H1 (cell line): ENCODE measurements at regions not wholly inside any gene's neighbourhood (a gene's known extent, or its start where the extent isn't known, plus 50 kb on each side); places are given as distances from the start of the nearest gene placed in this dataset.

Experiments used
- CTCF ChIA-PET: fragments of 300-600 bp; sonication (Branson Sonifier 250); formaldehyde crosslinking; loops from one replicate; lab custom pipeline; 2021; ENCODE audit not compliant: partially characterized antibody; lab: Charles Lee
- POLR2A ChIA-PET: fragments of 300-600 bp; sonication (Branson Sonifier 250); formaldehyde crosslinking; loops from one replicate; lab custom pipeline; 2021; ENCODE audit warnings: inconsistent platforms; ENCODE audit not compliant: partially characterized antibody; lab: Charles Lee
- DNase-seq, 2 experiments: peaks; one replicate each; pipeline versions ENCODE4 v3.0.0 to v3.0.0-alpha.2; 2010 to 2022; ENCODE audit warnings: low spot score in 2 of 2, low read depth in 1 of 2, mixed read lengths in 1 of 2
- FAIRE-seq: peaks from 2 replicates; lab custom pipeline; 2011; peaks lifted over from hg19 to GRCh38; lab: Jason Lieb, UNC
- H2AFZ ChIP-seq: 2 replicates; pipeline ENCODE4 v1.8.1; 2012; ENCODE audit warnings: low read length, inconsistent platforms
- H2AK5ac ChIP-seq: 2 replicates; pipeline ENCODE4 v1.6.1; 2013; ENCODE audit warnings: low read depth, low read length
- H2BK120ac ChIP-seq: replicated peaks from 2 replicates; pipeline ENCODE3; 2013; ENCODE audit warnings: low read depth, low read length, inconsistent platforms
- H2BK12ac ChIP-seq: 2 replicates; pipeline ENCODE4 v1.6.1; 2013; ENCODE audit warnings: low read depth, low read length
- H2BK15ac ChIP-seq: 2 replicates; pipeline ENCODE4 v1.6.1; 2013; ENCODE audit warnings: low read length
- H2BK20ac ChIP-seq: 2 replicates; pipeline ENCODE4 v1.6.1; 2013; ENCODE audit warnings: low read length
- H2BK5ac ChIP-seq: 2 replicates; pipeline ENCODE4 v1.6.1; 2013; ENCODE audit warnings: low read depth, low read length
- H3K14ac ChIP-seq: 2 replicates; pipeline ENCODE4 v1.6.1; 2013; ENCODE audit warnings: inconsistent platforms; ENCODE audit not compliant: insufficient read length
- H3K18ac ChIP-seq: 2 replicates; pipeline ENCODE4 v1.6.1; 2013; ENCODE audit warnings: low read length; ENCODE audit errors: extremely low read depth
- H3K23ac ChIP-seq: 2 replicates; pipeline ENCODE4 v1.6.1; 2013; ENCODE audit warnings: inconsistent platforms; ENCODE audit not compliant: insufficient read length
- H3K23me2 ChIP-seq: 2 replicates; pipeline ENCODE4 v1.6.1; 2013; ENCODE audit warnings: low read depth, low read length
- H3K27ac ChIP-seq: 2 replicates; pipeline ENCODE4 v1.6.1; 2011; ENCODE audit warnings: low read depth, low read length, inconsistent platforms
- H3K27me3 ChIP-seq, 4 experiments: replicated peaks in 1 of 4; 1 replicate in 1 of 4; 2 replicates in 3 of 4; pipeline versions ENCODE4 v1.6.1 to v1.8.1; 2011 to 2013; ENCODE audit warnings: low read length in 3 of 4, mild to moderate bottlenecking in 3 of 4, inconsistent platforms in 2 of 4, mixed read lengths in 2 of 4, moderate library complexity in 1 of 4; ENCODE audit not compliant: control insufficient read depth in 3 of 4, insufficient read depth in 3 of 4; ENCODE audit errors: extremely low read depth in 1 of 4
- H3K36me3 ChIP-seq, 4 experiments: 2 replicates each; pipeline versions ENCODE4 v1.6.1 to v1.8.1; 2011 to 2013; ENCODE audit warnings: mild to moderate bottlenecking in 4 of 4, low read length in 3 of 4, moderate library complexity in 2 of 4, control low read depth in 1 of 4, inconsistent platforms in 1 of 4; ENCODE audit not compliant: insufficient read depth in 4 of 4, control insufficient read depth in 2 of 4
- H3K4ac ChIP-seq: replicated peaks from 2 replicates; pipeline ENCODE3; 2013; ENCODE audit warnings: low read length, low read depth, mixed read lengths, inconsistent platforms; ENCODE audit not compliant: insufficient read length
- H3K4me1 ChIP-seq, 4 experiments: replicated peaks in 1 of 4; 1 replicate in 1 of 4; 2 replicates in 3 of 4; pipeline versions ENCODE4 v1.6.1 to v1.8.1; 2011 to 2013; ENCODE audit warnings: low read length in 3 of 4, inconsistent platforms in 2 of 4, mixed read lengths in 1 of 4; ENCODE audit not compliant: insufficient read depth in 4 of 4, control insufficient read depth in 3 of 4
- H3K4me2 ChIP-seq, 2 experiments: 2 replicates each; pipeline versions ENCODE4 v1.6.1 to v1.8.1; 2011 to 2013; ENCODE audit warnings: low read depth in 2 of 2, low read length in 2 of 2, control low read depth in 1 of 2, inconsistent platforms in 1 of 2, mild to moderate bottlenecking in 1 of 2; ENCODE audit not compliant: insufficient read depth in 1 of 2
- H3K4me3 ChIP-seq, 4 experiments: fragments of 200-600, 300-600 bp in 1 of 4; sonication (generic), shearing (Covaris generic), sonication (Bioruptor Twin) in 1 of 4; 2 replicates each; pipeline versions ENCODE4 v1.5.1 to v1.8.1; 2011 to 2016; ENCODE audit warnings: low read length in 4 of 4, low read depth in 3 of 4, control low read depth in 2 of 4, inconsistent platforms in 2 of 4, mild to moderate bottlenecking in 2 of 4, mixed read lengths in 1 of 4, moderate library complexity in 1 of 4; ENCODE audit not compliant: insufficient read depth in 2 of 4; ENCODE audit errors: extremely low read depth in 1 of 4
- H3K56ac ChIP-seq: replicated peaks from 2 replicates; pipeline ENCODE3; 2013; ENCODE audit warnings: low read depth, mild to moderate bottlenecking, mixed read lengths, low read length, inconsistent platforms; ENCODE audit not compliant: insufficient read length
- H3K79me1 ChIP-seq: 2 replicates; pipeline ENCODE4 v1.6.1; 2013; ENCODE audit warnings: low read depth, low read length, control low read depth
- H3K79me2 ChIP-seq, 2 experiments: 2 replicates each; pipeline versions ENCODE4 v1.6.1 to v1.8.1; 2012 to 2013; ENCODE audit warnings: low read length in 2 of 2, mild to moderate bottlenecking in 2 of 2, inconsistent platforms in 1 of 2; ENCODE audit not compliant: insufficient read depth in 2 of 2, control insufficient read depth in 1 of 2
- H3K9ac ChIP-seq, 4 experiments: replicated peaks in 1 of 4; 1 replicate in 1 of 4; 2 replicates in 3 of 4; pipeline versions ENCODE4 v1.6.1 to v1.8.1; 2011 to 2013; ENCODE audit warnings: low read depth in 3 of 4, low read length in 3 of 4, control low read depth in 2 of 4, mild to moderate bottlenecking in 2 of 4, moderate library complexity in 2 of 4, inconsistent platforms in 1 of 4; ENCODE audit errors: extremely low read depth in 1 of 4
- H3K9me3 ChIP-seq, 2 experiments: 2 replicates each; pipeline versions ENCODE4 v1.6.1 to v1.8.1; 2012 to 2013; ENCODE audit warnings: mild to moderate bottlenecking in 2 of 2, moderate library complexity in 2 of 2, control low read depth in 1 of 2, inconsistent platforms in 1 of 2, low read depth in 1 of 2, low read length in 1 of 2, mixed read lengths in 1 of 2; ENCODE audit not compliant: insufficient read depth in 2 of 2
- H4K20me1 ChIP-seq, 2 experiments: replicated peaks in 1 of 2; 2 replicates each; pipeline versions ENCODE3 to v1.8.1; 2011 to 2013; ENCODE audit warnings: inconsistent platforms in 2 of 2, low read length in 2 of 2, mild to moderate bottlenecking in 1 of 2; ENCODE audit not compliant: insufficient read depth in 2 of 2, control insufficient read depth in 1 of 2
- H4K5ac ChIP-seq: 2 replicates; pipeline ENCODE4 v1.6.1; 2013; ENCODE audit warnings: low read length, low read depth, mixed read lengths, inconsistent platforms; ENCODE audit not compliant: insufficient read length
- H4K8ac ChIP-seq: 2 replicates; pipeline ENCODE4 v1.8.0; 2013; ENCODE audit warnings: mild to moderate bottlenecking, moderate library complexity, low read length, inconsistent platforms; ENCODE audit not compliant: insufficient read depth; ENCODE audit errors: extremely low read depth
- H4K91ac ChIP-seq: replicated peaks from 2 replicates; pipeline ENCODE3; 2013; ENCODE audit warnings: low read length, mixed read lengths, inconsistent platforms; ENCODE audit not compliant: insufficient read length
- CTBP2 ChIP-seq: IDR thresholded peaks from 2 replicates; pipeline ENCODE4 v1.7.0; 2011; ENCODE audit warnings: borderline replicate concordance, mild to moderate bottlenecking, moderate library complexity, mixed read lengths, low read length; ENCODE audit not compliant: insufficient read depth, insufficient read length
- CTCF ChIP-seq, 3 experiments: IDR thresholded peaks; 1 replicate in 2 of 3; 2 replicates in 1 of 3; pipeline versions ENCODE4 v1.5.1 to v1.6.1; 2011; ENCODE audit warnings: low read length in 3 of 3, mild to moderate bottlenecking in 3 of 3, inconsistent platforms in 2 of 3, low read depth in 1 of 3, moderate library complexity in 1 of 3; ENCODE audit not compliant: insufficient read depth in 1 of 3; ENCODE audit errors: control extremely low read depth in 1 of 3
- GABPA ChIP-seq: IDR thresholded peaks from 2 replicates; pipeline ENCODE4 v1.6.1; 2011; ENCODE audit warnings: mild to moderate bottlenecking, low read length, moderate library complexity, borderline replicate concordance; ENCODE audit not compliant: insufficient read depth
- HDAC6 ChIP-seq: IDR thresholded peaks from one replicate; pipeline ENCODE4 v1.7.1; 2012; ENCODE audit warnings: low read depth, mild to moderate bottlenecking, inconsistent platforms, low read length, moderate library complexity
- JUND ChIP-seq: IDR thresholded peaks from 2 replicates; pipeline ENCODE4 v1.6.1; 2011; ENCODE audit warnings: mild to moderate bottlenecking, improper control_type of control experiment, low read length
- KDM4A ChIP-seq: IDR thresholded peaks from one replicate; pipeline ENCODE4 v1.7.1; 2012; ENCODE audit warnings: low read depth, mild to moderate bottlenecking, moderate library complexity, low read length, inconsistent platforms; ENCODE audit not compliant: severe bottlenecking
- MAX ChIP-seq: IDR thresholded peaks from 2 replicates; pipeline ENCODE4 v1.6.1; 2012; ENCODE audit warnings: inconsistent platforms
- POU5F1 ChIP-seq: IDR thresholded peaks from 2 replicates; pipeline ENCODE4 v1.6.1; 2011; ENCODE audit warnings: low read depth, mild to moderate bottlenecking, low read length, moderate library complexity
- RFX5 ChIP-seq: IDR thresholded peaks from 2 replicates; pipeline ENCODE4 v1.6.1; 2011; ENCODE audit warnings: low read depth, low read length, improper control_type of control experiment, borderline replicate concordance
- SP2 ChIP-seq: IDR thresholded peaks from 2 replicates; pipeline ENCODE4 v1.6.1; 2012; ENCODE audit warnings: mild to moderate bottlenecking, low read length, inconsistent platforms
- YY1 ChIP-seq: IDR thresholded peaks from 2 replicates; pipeline ENCODE4 v1.6.1; 2011; ENCODE audit warnings: low read depth, mild to moderate bottlenecking, low read length
- WGBS, 2 experiments: shearing (Covaris generic) in 1 of 2; methylation state at CpG; one replicate each; pipeline versions ENCODE4 v1.1.6 to v1.1.7; 2013 to 2015; ENCODE audit warnings: low lambda C conversion rate in 2 of 2, mixed read lengths in 2 of 2, inconsistent platforms in 1 of 2, low coverage in 1 of 2, missing lambda C conversion rate in 1 of 2; ENCODE audit not compliant: insufficient replicate concordance in 2 of 2, insufficient coverage in 1 of 2, insufficient read length in 1 of 2; ENCODE audit errors: extremely low coverage in 1 of 2, missing lambda C conversion rate in 1 of 2; 5-methylcytosine and 5-hydroxymethylcytosine counted together

- H3K27me3 ChIP-seq: no peaks in the 10 kb centered on the region
- H3K4me2 ChIP-seq: no peak overlapping the region
- H3K4me3 ChIP-seq: no peak overlapping the region
- DNase-seq (no peak), FAIRE-seq (no peak)
- no peak overlapping the region for H3K14ac ChIP-seq
- no peak overlapping the region for H2AK5ac ChIP-seq
- no peak overlapping the region for H3K23ac ChIP-seq
- no peak overlapping the region for H4K5ac ChIP-seq
- H3K56ac ChIP-seq: no peak overlapping the region
- no peak overlapping the region for H2AFZ ChIP-seq
- no peaks in the 10 kb centered on the region for H3K79me1 ChIP-seq
- H3K27ac ChIP-seq: no peak overlapping the region
- H3K9me3 ChIP-seq: no peaks in the 10 kb centered on the region
- POLR2A ChIA-PET: no interaction called here
- peaks cover 0 to 2% (median 2%) of the 10 kb centered on the region in 4 experiments; a peak in 3 of 7 replicates for H3K4me1 ChIP-seq
- no peak overlapping the region for H2BK12ac ChIP-seq
- H4K20me1 ChIP-seq: no peaks in the 10 kb centered on the region
- H3K18ac ChIP-seq: no peak overlapping the region
- H3K36me3 ChIP-seq: no peaks in the 10 kb centered on the region
- no peaks in the 10 kb centered on the region for H3K79me2 ChIP-seq
- H3K4ac ChIP-seq: no peak overlapping the region
- no peak overlapping the region for H4K8ac ChIP-seq
- CTCF ChIA-PET: interaction anchor here (0.9 kb wide), 1 partner anchor 8 kb away, joined by 4 read pairs; no protein-coding TSS in a partner anchor
- no peak overlapping the region for H4K91ac ChIP-seq
- H3K23me2 ChIP-seq: no peaks in the 10 kb centered on the region
- 85% methylated on average over 16 of the region's 18 CpGs; no CpG with 5 or more reads in 1 of the 2 experiments for WGBS, 2 experiments
- no peak overlapping the region for H2BK20ac ChIP-seq
- no peak overlapping the region for H3K9ac ChIP-seq
- no peak overlapping the region for H2BK120ac ChIP-seq
- H2BK15ac ChIP-seq: no peak overlapping the region
- no peak overlapping the region for H2BK5ac ChIP-seq
- TF ChIP-seq CTBP2 (no peak), MAX (no peak), CTCF (IDR thresholded peaks at IDR 0.05; ENCODE audit: control extremely low read depth in 1 of 3, insufficient read depth in 1 of 3, low read depth in 1 of 3, low read length in 3 of 3) (no peak), KDM4A (no peak), YY1 (no peak), SP2 (no peak), HDAC6 (no peak), POU5F1 (no peak), GABPA (no peak), RFX5 (no peak), JUND (no peak)
Observed at GRCh38 chr10:2145926-2146478, 408.7 kb upstream of the ADARB2 start.
